Left kidney (tissue), 1 donor: ENCODE measurements at regions not wholly inside any gene's neighbourhood (a gene's known extent, or its start where the extent isn't known, plus 50 kb on each side); places are given as distances from the start of the nearest gene placed in this dataset.
"Not testable (repeated sequence)": the region's sequence is repeated elsewhere in the genome, so short reads cannot be mapped to it uniquely, and the experiment has no call there.

ENCODE experiments used
- DNase-seq: peaks from one replicate; pipeline ENCODE4 v3.0.0-alpha.2; 2013

GRCh38 chr12:67456431-67456901 lies 187.3 kb downstream of the CAND1 start:
- DNase-seq = no peak

DNA sequence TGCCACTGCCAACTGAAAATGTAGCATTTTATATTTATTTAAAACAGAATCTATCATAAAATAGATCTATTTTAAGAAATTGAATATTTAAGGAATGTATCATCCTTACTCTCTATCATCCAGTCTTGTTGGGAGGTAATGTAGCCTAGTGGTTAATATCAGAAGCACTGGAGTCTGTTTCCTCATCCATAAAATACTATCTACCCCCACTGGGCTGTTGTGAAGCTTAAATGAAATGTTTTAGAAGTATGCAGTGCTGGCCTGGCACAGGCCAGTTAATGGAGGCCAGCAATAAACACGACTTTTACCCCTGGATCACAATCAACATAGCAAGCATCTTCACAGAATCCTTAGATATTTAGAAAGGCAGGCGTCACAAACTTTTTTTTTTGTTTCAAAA lies 188.0 kb downstream of the CAND1 start:
- DNase-seq = no peak

GRCh38 chr12:67457778-67458665 lies 188.9 kb downstream of the CAND1 start:
- DNase-seq = no peak

GRCh38 chr12:67459173-67459572 lies 189.4 kb upstream of the DYRK2 start:
- DNase-seq = no peak

GRCh38 chr12:67459578-67459977 lies 189.0 kb upstream of the DYRK2 start:
- no peak for DNase-seq

DNA sequence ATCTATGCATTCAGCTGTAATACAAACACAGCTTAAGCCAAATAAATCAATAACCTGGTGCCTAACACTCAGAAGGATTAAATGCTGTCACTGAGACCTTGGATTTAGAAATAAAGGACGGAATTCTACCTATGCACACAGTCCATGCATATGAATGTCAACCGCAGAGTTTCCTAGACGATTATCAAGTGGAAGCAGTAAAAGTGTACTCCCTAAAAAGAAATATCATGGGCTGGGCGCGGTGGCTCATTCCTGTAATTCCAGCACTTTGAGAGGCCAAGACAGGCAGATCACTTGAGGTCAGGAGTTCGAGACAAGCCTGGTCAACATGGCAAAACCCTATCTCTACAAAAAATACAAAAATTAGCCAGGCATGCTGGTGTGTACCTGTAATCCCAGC lies 188.2 kb upstream of the DYRK2 start:
- no peak for DNase-seq

DNA sequence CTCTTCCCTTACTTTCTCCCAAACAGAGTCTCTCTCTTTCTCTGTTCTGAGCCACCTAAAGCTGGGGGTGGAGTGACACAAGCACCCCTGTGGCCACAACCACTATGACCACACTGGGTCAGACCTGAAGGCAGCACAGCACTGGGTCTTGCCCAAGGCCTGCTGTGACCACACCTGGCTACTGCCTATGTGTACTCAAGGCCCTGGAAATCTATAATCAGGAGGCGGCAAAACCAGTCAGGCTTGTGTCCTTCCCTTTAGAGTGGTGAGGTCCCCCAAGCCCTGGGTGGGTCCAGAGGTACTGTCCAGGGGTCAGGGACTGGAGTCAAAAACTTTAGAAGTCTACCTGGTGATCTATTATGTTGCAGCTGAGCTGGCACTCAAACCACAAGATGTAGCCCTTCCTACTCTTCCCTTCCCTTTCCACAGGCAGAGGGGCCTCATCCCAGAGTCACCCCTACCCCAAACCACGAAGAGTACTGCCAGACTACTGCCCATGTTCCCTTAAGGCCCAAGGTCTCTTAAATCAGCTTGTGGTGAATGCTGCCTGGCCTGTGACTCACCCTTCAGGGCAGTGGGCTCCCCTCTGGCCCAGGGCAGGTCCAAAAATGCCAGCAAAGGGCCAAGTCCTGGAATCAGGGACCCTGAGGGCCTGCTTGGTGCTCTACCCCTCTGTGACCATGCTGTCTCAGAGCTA lies 179.8 kb upstream of the DYRK2 start:
- no peak for DNase-seq

DNA sequence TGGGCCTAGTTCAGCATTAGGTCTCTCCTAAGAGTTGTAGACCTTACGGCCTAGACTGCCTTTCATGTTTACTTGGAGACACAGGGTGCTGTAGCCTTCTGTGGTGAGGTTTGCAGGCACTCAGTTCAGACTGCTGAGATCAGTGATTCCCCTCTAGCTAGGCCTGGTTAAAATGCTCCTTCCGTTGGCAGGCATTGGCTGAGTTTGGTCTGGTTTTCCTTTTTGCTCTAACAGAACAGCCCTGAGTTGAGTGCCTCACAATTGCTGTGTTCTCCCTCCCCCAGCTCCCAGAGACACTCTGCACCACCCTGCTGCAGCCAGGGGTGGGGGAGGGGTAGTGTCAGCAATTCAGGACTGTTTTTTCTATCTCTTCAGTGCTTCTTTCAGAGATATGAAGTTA lies 178.9 kb upstream of the DYRK2 start:
- DNase-seq = peak; percentile 26

- no peak for DNase-seq
Observed at GRCh38 chr12:67471810-67472209, 176.7 kb upstream of the DYRK2 start.

- DNase-seq = no peak
Observed at GRCh38 chr12:67472539-67472938, 176.0 kb upstream of the DYRK2 start.

- no peak for DNase-seq
Observed at GRCh38 chr12:67474934-67475620, 173.5 kb upstream of the DYRK2 start.

- DNase-seq = no peak
Observed at GRCh38 chr12:67475725-67476124, 172.8 kb upstream of the DYRK2 start.

DNA sequence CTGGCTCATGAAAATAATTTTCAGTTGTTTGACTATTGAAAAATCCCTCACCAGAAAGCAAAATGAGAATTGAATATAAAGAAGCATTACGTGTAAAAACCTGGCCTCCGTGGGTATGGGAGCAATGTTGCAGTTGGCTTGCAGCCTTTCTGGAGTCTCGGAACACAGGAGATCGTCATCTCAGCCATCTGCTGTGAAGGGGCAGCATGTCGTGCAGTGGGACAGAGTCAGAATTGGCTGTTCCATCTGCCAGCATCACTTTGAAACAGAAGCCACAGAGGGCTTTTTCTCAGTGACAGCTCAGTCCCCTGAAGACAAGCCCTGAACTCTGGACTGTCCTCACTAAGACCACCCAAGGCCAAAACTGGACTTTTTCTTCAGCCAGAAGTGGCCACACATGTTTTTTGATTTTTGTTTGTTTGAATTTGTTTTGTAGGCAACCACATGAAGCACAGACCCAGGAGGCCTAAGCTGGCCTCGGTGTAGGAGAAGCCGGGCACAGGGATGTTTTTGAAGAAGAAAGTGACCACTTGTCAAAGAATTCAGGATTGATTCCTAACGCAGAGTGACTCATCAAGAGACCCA lies 170.8 kb upstream of the DYRK2 start:
- DNase-seq = no peak

DNA sequence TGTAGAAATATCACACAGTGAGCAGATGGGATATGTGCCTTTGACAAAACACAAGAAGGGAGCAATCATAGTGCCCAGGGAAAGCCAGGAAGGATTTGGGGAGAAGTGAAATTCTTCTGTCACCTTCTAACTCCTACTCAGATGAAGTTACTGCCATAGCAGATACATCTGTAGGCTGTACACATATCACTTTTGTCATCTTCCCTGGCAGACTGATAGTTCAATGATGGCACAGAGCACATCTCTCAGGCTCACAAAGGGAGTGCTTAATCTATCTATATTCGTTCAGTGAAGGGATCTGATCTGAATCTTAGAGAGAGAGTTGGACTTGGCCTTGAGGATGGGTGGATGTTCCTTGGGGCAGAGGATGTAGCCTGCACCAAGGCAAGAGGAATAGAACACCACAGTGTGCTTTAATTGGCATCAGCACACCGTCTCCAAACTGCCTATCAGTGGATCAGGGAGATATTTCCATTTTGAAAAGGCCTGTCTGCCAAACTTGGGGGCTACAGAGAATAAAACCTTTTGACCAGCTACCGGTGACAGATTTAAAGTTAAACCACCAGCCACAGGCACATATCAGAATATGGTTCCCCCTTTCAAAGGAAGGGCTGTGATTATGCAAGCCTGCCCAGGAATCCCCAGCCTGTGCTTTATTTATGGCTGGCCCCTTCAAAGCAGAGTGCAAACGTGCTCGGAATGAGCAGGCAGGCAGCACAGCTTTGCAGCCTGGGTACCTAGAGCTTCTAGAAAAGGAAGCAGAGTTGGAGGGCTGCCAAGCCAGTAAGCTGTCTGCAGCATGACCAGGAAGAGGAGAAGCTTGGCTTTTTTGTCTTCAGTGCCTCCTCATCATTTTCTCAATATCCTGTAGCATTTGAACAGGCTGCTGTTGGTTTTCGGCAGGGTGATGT lies 165.5 kb upstream of the DYRK2 start:
- DNase-seq = peak; percentile 38

GRCh38 chr12:67483871-67484554 lies 164.5 kb upstream of the DYRK2 start:
- no peak for DNase-seq

- no peak for DNase-seq
Observed at GRCh38 chr12:67484791-67485480, 163.6 kb upstream of the DYRK2 start.

GRCh38 chr12:67486671-67487070 lies 161.9 kb upstream of the DYRK2 start:
- no peak for DNase-seq

- DNase-seq = not testable (repeated sequence)
Observed at GRCh38 chr12:67488349-67488748, 160.2 kb upstream of the DYRK2 start.

GRCh38 chr12:67489007-67489406 lies 159.5 kb upstream of the DYRK2 start:
- DNase-seq = no peak

DNA sequence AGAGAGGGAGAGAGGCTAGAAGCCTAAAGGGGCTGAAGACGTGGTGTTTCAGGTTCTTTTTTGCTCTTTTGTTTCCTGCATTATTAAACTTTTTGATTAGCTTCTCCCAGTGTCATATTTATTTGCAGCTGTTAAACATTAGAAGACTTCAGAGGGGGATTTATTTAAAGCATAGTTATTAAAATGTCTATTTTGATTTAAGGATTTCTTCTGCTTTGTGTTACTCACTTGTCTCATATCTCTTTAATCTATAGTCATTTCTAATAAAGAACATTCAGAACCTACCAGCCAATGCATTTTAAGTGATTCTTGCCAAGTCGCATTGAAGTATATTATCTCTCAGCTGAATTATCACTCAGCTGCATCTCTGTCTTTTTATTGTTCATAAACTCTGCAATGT lies 152.0 kb upstream of the DYRK2 start:
- no peak for DNase-seq
